MM.1S (cell line): ENCODE measurements at regions not wholly inside any gene's neighbourhood (a gene's known extent, or its start where the extent isn't known, plus 50 kb on each side); places are given as distances from the start of the nearest gene placed in this dataset.

Source experiments
- DNase-seq: peaks from one replicate; pipeline ENCODE4 v3.0.0-alpha.2; 2015
- H2AFZ ChIP-seq: fragments of 300-600 bp; sonication (generic); 2 replicates; pipeline ENCODE4 v1.6.0; 2016; ENCODE audit warnings: antibody characterized with exemption, low read length
- H3F3A ChIP-seq: fragments of 300-600 bp; sonication (generic); 2 replicates; pipeline ENCODE4 v1.6.1; 2016; ENCODE audit warnings: mild to moderate bottlenecking, antibody characterized with exemption, low read length, moderate library complexity, mixed read lengths; ENCODE audit not compliant: insufficient read depth
- H3K27ac ChIP-seq: fragments of 300-600 bp; sonication (generic); 2 replicates; pipeline ENCODE4 v1.5.1; 2016; ENCODE audit warnings: mild to moderate bottlenecking, low read length
- H3K27me3 ChIP-seq: fragments of 300-600 bp; sonication (generic); replicated peaks from 2 replicates; pipeline ENCODE4 v1.6.0; 2016; ENCODE audit warnings: low read length; ENCODE audit not compliant: insufficient read depth
- H3K36me3 ChIP-seq: fragments of 300-600 bp; sonication (generic); replicated peaks from 2 replicates; pipeline ENCODE4 v1.6.1; 2016; ENCODE audit warnings: mild to moderate bottlenecking, low read length, mixed read lengths; ENCODE audit not compliant: insufficient read depth
- H3K4me1 ChIP-seq: fragments of 300-600 bp; sonication (generic); 2 replicates; pipeline ENCODE4 v1.6.1; 2016; ENCODE audit warnings: low read length, mixed read lengths
- H3K4me2 ChIP-seq: fragments of 300-600 bp; sonication (generic); 2 replicates; pipeline ENCODE4 v1.6.0; 2016; ENCODE audit warnings: low read depth, low read length
- H3K4me3 ChIP-seq: fragments of 300-600 bp; sonication (generic); 2 replicates; pipeline ENCODE4 v1.5.1; 2016; ENCODE audit warnings: low read length, mixed read lengths
- H3K79me2 ChIP-seq: fragments of 300-600 bp; sonication (generic); 2 replicates; pipeline ENCODE4 v1.6.1; 2016; ENCODE audit warnings: mixed run types, low read length, mixed read lengths
- H3K9ac ChIP-seq: fragments of 300-600 bp; sonication (generic); 2 replicates; pipeline ENCODE4 v1.6.1; 2016; ENCODE audit warnings: low read length, mixed read lengths
- H3K9me2 ChIP-seq: fragments of 300-600 bp; sonication (generic); replicated peaks from 2 replicates; pipeline ENCODE4 v1.6.1; 2016; ENCODE audit warnings: mild to moderate bottlenecking, low read length, mixed read lengths; ENCODE audit not compliant: insufficient read depth
- H3K9me3 ChIP-seq: fragments of 300-600 bp; sonication (generic); replicated peaks from 2 replicates; pipeline ENCODE4 v1.6.1; 2016; ENCODE audit warnings: mild to moderate bottlenecking, low read length, mixed read lengths; ENCODE audit not compliant: insufficient read depth
- H4K20me1 ChIP-seq: fragments of 300-600 bp; sonication (generic); 2 replicates; pipeline ENCODE4 v1.6.1; 2016; ENCODE audit warnings: mild to moderate bottlenecking, low read length, moderate library complexity, mixed read lengths; ENCODE audit not compliant: insufficient read depth
- EZH2 ChIP-seq: fragments of 300-600 bp; sonication (generic); optimal IDR thresholded peaks from 2 replicates; pipeline ENCODE3; 2017; ENCODE audit warnings: low read depth, mild to moderate bottlenecking, antibody characterized with exemption, low read length, mixed read lengths
- EZH2phosphoT487 ChIP-seq: fragments of 300-600 bp; sonication (generic); IDR thresholded peaks from 2 replicates; pipeline ENCODE4 v1.6.1; 2018; ENCODE audit warnings: antibody characterized with exemption, low read length
- TF ChIP-seq, protein P1 (sequence below): fragments of 300-600 bp; sonication (generic); IDR thresholded peaks from 2 replicates; pipeline ENCODE4 v1.5.1; 2016; ENCODE audit warnings: antibody characterized with exemption, low read length, mixed read lengths

DNA sequence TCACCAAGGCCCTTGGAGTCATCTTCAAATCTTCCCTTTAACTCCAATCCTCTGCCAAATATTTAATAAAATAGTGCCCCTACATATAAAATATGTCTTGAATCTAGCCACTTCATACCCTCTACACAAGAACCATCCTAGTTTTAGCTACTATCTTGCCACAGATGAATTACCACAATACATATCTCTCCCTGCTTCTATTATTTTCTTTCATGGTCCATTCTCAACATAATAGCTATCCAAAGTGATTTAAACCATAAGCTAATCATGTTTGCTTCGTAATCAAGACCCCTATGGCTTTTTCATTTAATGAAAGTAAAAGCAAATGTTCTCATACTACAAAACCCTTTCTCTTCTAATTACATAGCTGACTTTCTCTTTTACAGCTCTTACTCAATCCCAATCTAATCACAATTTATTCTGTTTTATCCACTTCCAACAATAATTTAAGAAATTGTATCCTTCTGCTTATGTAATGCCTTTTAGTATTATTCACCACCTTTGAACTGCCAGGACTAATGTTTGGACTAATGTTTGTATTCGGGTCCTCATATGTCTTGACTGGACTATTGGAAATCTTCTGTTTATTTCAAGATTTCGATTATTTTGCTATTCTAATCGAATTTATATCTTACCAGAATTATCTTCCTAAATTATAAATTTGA lies 412.0 kb downstream of the SLITRK1 start:
- no peaks in the 10 kb centered on the region for H3K9me2 ChIP-seq
- TF ChIP-seq, protein P1, sequence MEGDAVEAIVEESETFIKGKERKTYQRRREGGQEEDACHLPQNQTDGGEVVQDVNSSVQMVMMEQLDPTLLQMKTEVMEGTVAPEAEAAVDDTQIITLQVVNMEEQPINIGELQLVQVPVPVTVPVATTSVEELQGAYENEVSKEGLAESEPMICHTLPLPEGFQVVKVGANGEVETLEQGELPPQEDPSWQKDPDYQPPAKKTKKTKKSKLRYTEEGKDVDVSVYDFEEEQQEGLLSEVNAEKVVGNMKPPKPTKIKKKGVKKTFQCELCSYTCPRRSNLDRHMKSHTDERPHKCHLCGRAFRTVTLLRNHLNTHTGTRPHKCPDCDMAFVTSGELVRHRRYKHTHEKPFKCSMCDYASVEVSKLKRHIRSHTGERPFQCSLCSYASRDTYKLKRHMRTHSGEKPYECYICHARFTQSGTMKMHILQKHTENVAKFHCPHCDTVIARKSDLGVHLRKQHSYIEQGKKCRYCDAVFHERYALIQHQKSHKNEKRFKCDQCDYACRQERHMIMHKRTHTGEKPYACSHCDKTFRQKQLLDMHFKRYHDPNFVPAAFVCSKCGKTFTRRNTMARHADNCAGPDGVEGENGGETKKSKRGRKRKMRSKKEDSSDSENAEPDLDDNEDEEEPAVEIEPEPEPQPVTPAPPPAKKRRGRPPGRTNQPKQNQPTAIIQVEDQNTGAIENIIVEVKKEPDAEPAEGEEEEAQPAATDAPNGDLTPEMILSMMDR, result no peak
- TF ChIP-seq EZH2phosphoT487 (no peak), EZH2 (no peak)
- H3K79me2 ChIP-seq, result no peaks in the 10 kb centered on the region
- H3K4me2 ChIP-seq, result no peak overlapping the region
- H3K4me3 ChIP-seq, result no peak overlapping the region
- H4K20me1 ChIP-seq, result no peaks in the 10 kb centered on the region
- H3K36me3 ChIP-seq, result no peaks in the 10 kb centered on the region
- DNase-seq, result no peak
- H3K27ac ChIP-seq, result no peak overlapping the region
- H3K4me1 ChIP-seq, result no peaks in the 10 kb centered on the region
- H2AFZ ChIP-seq, result no peak overlapping the region
- no peak overlapping the region for H3K9ac ChIP-seq
- H3K27me3 ChIP-seq, result no peaks in the 10 kb centered on the region
- no peaks in the 10 kb centered on the region for H3F3A ChIP-seq
- no peaks in the 10 kb centered on the region for H3K9me3 ChIP-seq

DNA sequence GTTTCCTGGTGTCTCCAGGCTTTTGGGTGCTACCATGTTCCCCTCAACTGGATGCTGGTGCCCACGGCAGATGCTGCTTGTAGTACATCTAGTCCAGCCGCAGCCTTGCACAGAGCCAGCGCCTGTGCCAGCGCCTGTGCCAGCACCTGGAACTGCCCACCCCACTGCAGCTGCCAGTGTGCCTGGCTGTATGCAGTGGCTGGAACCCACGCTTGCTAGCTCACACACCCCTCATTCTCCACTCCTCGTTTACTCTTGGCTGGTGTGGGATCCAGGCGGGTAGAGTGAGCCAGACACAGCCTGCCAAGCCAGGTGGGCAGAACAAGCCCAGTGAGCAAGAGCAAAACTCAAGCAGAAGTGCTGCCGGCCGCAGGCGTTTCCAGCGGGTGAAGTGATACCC lies 428.6 kb downstream of the SLITRK1 start:
- no peak overlapping the region for H3K4me3 ChIP-seq
- H4K20me1 ChIP-seq, result no peaks in the 10 kb centered on the region
- no peaks in the 10 kb centered on the region for H3K9me3 ChIP-seq
- H2AFZ ChIP-seq, result no peak overlapping the region
- no peak overlapping the region for H3K9ac ChIP-seq
- no peaks in the 10 kb centered on the region for H3K79me2 ChIP-seq
- no peak overlapping the region for H3K4me2 ChIP-seq
- H3K9me2 ChIP-seq, result no peaks in the 10 kb centered on the region
- no peaks in the 10 kb centered on the region for H3F3A ChIP-seq
- no peak overlapping the region for H3K27ac ChIP-seq
- no peak for DNase-seq
- no peaks in the 10 kb centered on the region for H3K4me1 ChIP-seq
- H3K27me3 ChIP-seq, result no peaks in the 10 kb centered on the region
- TF ChIP-seq EZH2phosphoT487 (no peak), EZH2 (no peak)
- TF ChIP-seq, protein P1, result no peak
- H3K36me3 ChIP-seq, result no peaks in the 10 kb centered on the region

DNA sequence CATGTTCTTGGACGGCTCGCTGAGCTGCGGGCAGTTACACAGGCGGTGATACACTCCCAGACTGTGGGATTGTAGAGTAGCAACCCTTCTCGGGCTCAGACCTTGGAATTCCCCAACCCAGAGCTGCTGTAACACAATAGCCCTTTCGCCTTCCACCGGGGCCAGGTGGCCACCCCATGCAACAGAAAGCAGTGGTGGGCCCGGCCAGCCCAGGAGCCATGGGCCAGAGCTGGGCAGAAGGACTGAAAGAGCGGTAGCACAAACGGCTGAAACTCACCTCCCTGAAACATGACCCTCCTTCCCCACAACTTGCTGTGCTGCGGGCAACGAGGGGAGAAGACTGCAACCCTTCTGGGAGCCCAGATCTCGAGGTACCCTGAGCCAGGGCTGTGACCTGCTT lies 429.0 kb downstream of the SLITRK1 start:
- Histone ChIP-seq H3K4me2 (no peak overlapping the region), H3K36me3 (no peaks in the 10 kb centered on the region), H4K20me1 (no peaks in the 10 kb centered on the region), H3F3A (no peaks in the 10 kb centered on the region), H3K4me3 (no peak overlapping the region), H3K9ac (no peak overlapping the region), H3K27me3 (no peaks in the 10 kb centered on the region), H3K9me2 (no peaks in the 10 kb centered on the region), H2AFZ (no peak overlapping the region), H3K4me1 (no peaks in the 10 kb centered on the region), H3K27ac (no peak overlapping the region), H3K9me3 (no peaks in the 10 kb centered on the region), H3K79me2 (no peaks in the 10 kb centered on the region)
- no peak for DNase-seq
- no peak for TF ChIP-seq EZH2
- TF ChIP-seq, protein P1, result no peak
- TF ChIP-seq EZH2phosphoT487, result no peak
